GM23248 (cell line): ENCODE measurements at regions not wholly inside any gene's neighbourhood (a gene's known extent, or its start where the extent isn't known, plus 50 kb on each side); places are given as distances from the start of the nearest gene placed in this dataset.

ENCODE experiments used
- EZH2 ChIP-seq: fragments of 200-600 bp; sonication (generic); IDR thresholded peaks from 2 replicates; pipeline ENCODE4 v1.6.1; 2018; ENCODE audit warnings: antibody characterized with exemption, mild to moderate bottlenecking; ENCODE audit not compliant: insufficient read depth, poor library complexity, severe bottlenecking
- EZH2phosphoT487 ChIP-seq: fragments of 200-600 bp; sonication (generic); IDR thresholded peaks from 2 replicates; pipeline ENCODE4 v1.6.1; 2018; ENCODE audit warnings: antibody characterized with exemption, moderate library complexity, mild to moderate bottlenecking, low read depth; ENCODE audit not compliant: insufficient read depth

DNA sequence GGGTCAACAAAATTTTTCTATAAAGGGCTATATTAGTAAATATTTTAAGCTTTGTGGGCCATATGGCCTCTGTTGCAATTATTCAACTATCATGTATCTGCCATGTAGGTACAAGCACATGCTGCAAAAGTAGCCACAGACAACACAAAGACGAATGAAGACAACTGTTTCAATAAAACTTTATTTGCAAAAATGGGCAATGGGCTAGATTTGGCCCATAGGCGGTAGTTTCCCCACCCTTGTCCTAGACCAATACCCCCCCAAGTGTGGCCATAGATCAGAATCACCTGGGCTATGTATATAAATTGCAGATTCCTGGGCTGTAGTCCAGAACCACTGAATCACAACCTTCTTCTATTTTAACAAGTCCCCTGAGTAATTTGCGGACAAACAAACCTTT, 331.0 kb upstream of the PSMD7 start:
- TF ChIP-seq EZH2: no peak
- no peak for TF ChIP-seq EZH2phosphoT487
